ENCODE measurements at regions not wholly inside any gene's neighbourhood (a gene's known extent, or its start where the extent isn't known, plus 50 kb on each side); places are given as distances from the start of the nearest gene placed in this dataset.

GRCh38 chr13:103517066-103517767 lies 451.0 kb upstream of the SLC10A2 start:
- H3K9ac ChIP-seq (ENCODE audit: low read depth, low read length): no peak overlapping the region
- no peaks in the 10 kb centered on the region for H3K36me3 ChIP-seq (ENCODE audit: insufficient read depth, low read length)
- no peak overlapping the region for H3K4me2 ChIP-seq (ENCODE audit: low read length)
- H3K9me3 ChIP-seq (replicated peaks; ENCODE audit: low read length): no peaks in the 10 kb centered on the region
- H3K4me1 ChIP-seq (ENCODE audit: control insufficient read depth, insufficient read depth, low read length): no peaks in the 10 kb centered on the region
- no peak overlapping the region for H3K4me3 ChIP-seq (ENCODE audit: low read length)
- H3K27me3 ChIP-seq (ENCODE audit: control insufficient read depth, insufficient read depth, low read length): no peaks in the 10 kb centered on the region

GRCh38 chr13:103516015-103516795 lies 450.0 kb upstream of the SLC10A2 start:
- no peak overlapping the region for H3K4me2 ChIP-seq (ENCODE audit: low read length)
- H3K9me3 ChIP-seq (replicated peaks; ENCODE audit: low read length): no peaks in the 10 kb centered on the region
- no peaks in the 10 kb centered on the region for H3K27me3 ChIP-seq (ENCODE audit: control insufficient read depth, insufficient read depth, low read length)
- no peaks in the 10 kb centered on the region for H3K36me3 ChIP-seq (ENCODE audit: insufficient read depth, low read length)
- H3K4me1 ChIP-seq (ENCODE audit: control insufficient read depth, insufficient read depth, low read length): no peaks in the 10 kb centered on the region
- no peak overlapping the region for H3K9ac ChIP-seq (ENCODE audit: low read depth, low read length)
- no peak overlapping the region for H3K4me3 ChIP-seq (ENCODE audit: low read length)

GRCh38 chr13:103515410-103515809 lies 449.2 kb upstream of the SLC10A2 start:
- no peaks in the 10 kb centered on the region for H3K27me3 ChIP-seq (ENCODE audit: control insufficient read depth, insufficient read depth, low read length)

GRCh38 chr13:103514619-103515018 lies 448.4 kb upstream of the SLC10A2 start:
- Histone ChIP-seq H3K36me3 (ENCODE audit: insufficient read depth, low read length) (no peaks in the 10 kb centered on the region), H3K4me2 (ENCODE audit: low read length) (no peak overlapping the region), H3K27me3 (ENCODE audit: control insufficient read depth, insufficient read depth, low read length) (no peaks in the 10 kb centered on the region), H3K4me3 (ENCODE audit: low read length) (no peak overlapping the region), H3K4me1 (ENCODE audit: control insufficient read depth, insufficient read depth, low read length) (no peaks in the 10 kb centered on the region), H3K9me3 (replicated peaks; ENCODE audit: low read length) (no peaks in the 10 kb centered on the region), H3K9ac (ENCODE audit: low read depth, low read length) (no peak overlapping the region)

More at GRCh38 chr13:103515410-103515809, 449.2 kb upstream of the SLC10A2 start:
- H3K9ac ChIP-seq (ENCODE audit: low read depth, low read length): no peak overlapping the region
- H3K4me2 ChIP-seq (ENCODE audit: low read length): no peak overlapping the region
- no peaks in the 10 kb centered on the region for H3K4me1 ChIP-seq (ENCODE audit: control insufficient read depth, insufficient read depth, low read length)
- no peak overlapping the region for H3K4me3 ChIP-seq (ENCODE audit: low read length)
- no peaks in the 10 kb centered on the region for H3K9me3 ChIP-seq (replicated peaks; ENCODE audit: low read length)
- H3K36me3 ChIP-seq (ENCODE audit: insufficient read depth, low read length): no peaks in the 10 kb centered on the region

- Histone ChIP-seq H3K4me2 (ENCODE audit: low read length) (no peak overlapping the region), H3K9me3 (replicated peaks; ENCODE audit: low read length) (no peaks in the 10 kb centered on the region), H3K4me3 (ENCODE audit: low read length) (no peak overlapping the region), H3K9ac (ENCODE audit: low read depth, low read length) (no peak overlapping the region), H3K4me1 (ENCODE audit: control insufficient read depth, insufficient read depth, low read length) (no peaks in the 10 kb centered on the region), H3K27me3 (ENCODE audit: control insufficient read depth, insufficient read depth, low read length) (no peaks in the 10 kb centered on the region), H3K36me3 (ENCODE audit: insufficient read depth, low read length) (no peaks in the 10 kb centered on the region)
Observed at GRCh38 chr13:103514188-103514587, 448.0 kb upstream of the SLC10A2 start.

- Histone ChIP-seq H3K9me3 (replicated peaks; ENCODE audit: low read length) (no peaks in the 10 kb centered on the region), H3K27me3 (ENCODE audit: control insufficient read depth, insufficient read depth, low read length) (no peaks in the 10 kb centered on the region), H3K36me3 (ENCODE audit: insufficient read depth, low read length) (no peaks in the 10 kb centered on the region), H3K9ac (ENCODE audit: low read depth, low read length) (no peak overlapping the region), H3K4me2 (ENCODE audit: low read length) (no peak overlapping the region), H3K4me1 (ENCODE audit: control insufficient read depth, insufficient read depth, low read length) (no peaks in the 10 kb centered on the region), H3K4me3 (ENCODE audit: low read length) (no peak overlapping the region)
Observed at GRCh38 chr13:103510007-103510535, 443.9 kb upstream of the SLC10A2 start.

GRCh38 chr13:103497404-103497803 lies 431.2 kb upstream of the SLC10A2 start:
- no peaks in the 10 kb centered on the region for H3K36me3 ChIP-seq (ENCODE audit: insufficient read depth, low read length)
- H3K4me3 ChIP-seq (ENCODE audit: low read length): no peak overlapping the region
- no peaks in the 10 kb centered on the region for H3K27me3 ChIP-seq (ENCODE audit: control insufficient read depth, insufficient read depth, low read length)
- H3K4me2 ChIP-seq (ENCODE audit: low read length): no peak overlapping the region
- H3K4me1 ChIP-seq (ENCODE audit: control insufficient read depth, insufficient read depth, low read length): no peaks in the 10 kb centered on the region
- no peak overlapping the region for H3K9ac ChIP-seq (ENCODE audit: low read depth, low read length)
- no peaks in the 10 kb centered on the region for H3K9me3 ChIP-seq (replicated peaks; ENCODE audit: low read length)

- Histone ChIP-seq H3K9ac (ENCODE audit: low read depth, low read length) (no peak overlapping the region), H3K4me2 (ENCODE audit: low read length) (no peak overlapping the region), H3K9me3 (replicated peaks; ENCODE audit: low read length) (no peaks in the 10 kb centered on the region), H3K4me1 (ENCODE audit: control insufficient read depth, insufficient read depth, low read length) (no peaks in the 10 kb centered on the region), H3K27me3 (ENCODE audit: control insufficient read depth, insufficient read depth, low read length) (no peaks in the 10 kb centered on the region), H3K36me3 (ENCODE audit: insufficient read depth, low read length) (no peaks in the 10 kb centered on the region), H3K4me3 (ENCODE audit: low read length) (no peak overlapping the region)
Observed at GRCh38 chr13:103487841-103488240, 421.6 kb upstream of the SLC10A2 start.

GRCh38 chr13:103473081-103473480 lies 406.9 kb upstream of the SLC10A2 start:
- H3K27me3 ChIP-seq (ENCODE audit: control insufficient read depth, insufficient read depth, low read length): no peaks in the 10 kb centered on the region
- no peaks in the 10 kb centered on the region for H3K36me3 ChIP-seq (ENCODE audit: insufficient read depth, low read length)
- H3K4me3 ChIP-seq (ENCODE audit: low read length): no peak overlapping the region
- H3K9ac ChIP-seq (ENCODE audit: low read depth, low read length): no peak overlapping the region
- no peak overlapping the region for H3K4me2 ChIP-seq (ENCODE audit: low read length)
- no peaks in the 10 kb centered on the region for H3K9me3 ChIP-seq (replicated peaks; ENCODE audit: low read length)
- no peaks in the 10 kb centered on the region for H3K4me1 ChIP-seq (ENCODE audit: control insufficient read depth, insufficient read depth, low read length)

GRCh38 chr13:103471896-103472295 lies 405.7 kb upstream of the SLC10A2 start:
- H3K4me3 ChIP-seq (ENCODE audit: low read length): no peak overlapping the region
- no peaks in the 10 kb centered on the region for H3K4me1 ChIP-seq (ENCODE audit: control insufficient read depth, insufficient read depth, low read length)
- H3K4me2 ChIP-seq (ENCODE audit: low read length): no peak overlapping the region
- no peaks in the 10 kb centered on the region for H3K27me3 ChIP-seq (ENCODE audit: control insufficient read depth, insufficient read depth, low read length)
- H3K9me3 ChIP-seq (replicated peaks; ENCODE audit: low read length): no peaks in the 10 kb centered on the region
- H3K36me3 ChIP-seq (ENCODE audit: insufficient read depth, low read length): no peaks in the 10 kb centered on the region
- no peak overlapping the region for H3K9ac ChIP-seq (ENCODE audit: low read depth, low read length)

- no peak overlapping the region for H3K4me2 ChIP-seq (ENCODE audit: low read length)
- H3K9ac ChIP-seq (ENCODE audit: low read depth, low read length): no peak overlapping the region
- no peaks in the 10 kb centered on the region for H3K36me3 ChIP-seq (ENCODE audit: insufficient read depth, low read length)
Observed at GRCh38 chr13:103469771-103470170, 403.6 kb upstream of the SLC10A2 start.

More at GRCh38 chr13:103469771-103470170, 403.6 kb upstream of the SLC10A2 start:
- Histone ChIP-seq H3K4me1 (ENCODE audit: control insufficient read depth, insufficient read depth, low read length) (no peaks in the 10 kb centered on the region), H3K9me3 (replicated peaks; ENCODE audit: low read length) (no peaks in the 10 kb centered on the region), H3K27me3 (ENCODE audit: control insufficient read depth, insufficient read depth, low read length) (no peaks in the 10 kb centered on the region), H3K4me3 (ENCODE audit: low read length) (no peak overlapping the region)

Data from skeletal muscle satellite cell (primary cell).